ENCODE measurements at regions not wholly inside any gene's neighbourhood (a gene's known extent, or its start where the extent isn't known, plus 50 kb on each side); places are given as distances from the start of the nearest gene placed in this dataset.
A peak's percentile ranks its signal among the peaks of the same experiment; 100 is the strongest.

GRCh38 chr5:68714810-68715209 lies 379.0 kb upstream of the SLC30A5 start:
- H3K4me3 ChIP-seq: no peak overlapping the region
- ChIA-PET CTCF (ENCODE audit: low intra/inter-chr PET ratio) (no interaction called here), POLR2A (no interaction called here)
- intact Hi-C loops (cut with micrococcal nuclease): no loop called here
- no peaks in the 10 kb centered on the region; a peak in 2 of 5 replicates for H3K27me3 ChIP-seq (ENCODE audit: control insufficient read depth in 2 of 2, insufficient read depth in 2 of 2, low read length in 2 of 2)
- WGBS (ENCODE audit: insufficient coverage, low coverage, missing lambda C conversion rate): 21% methylated on average over 6 of the region's 6 CpGs
- no peaks in the 10 kb centered on the region; a peak in 1 of 5 replicates for H3K4me1 ChIP-seq (replicated peaks in 1 of 2; ENCODE audit: control insufficient read depth in 2 of 2, insufficient read depth in 2 of 2, low read length in 2 of 2)
- no peaks in the 10 kb centered on the region for H3K9me3 ChIP-seq (replicated peaks; ENCODE audit: control insufficient read depth, insufficient read depth, low read depth, low read length)
- DNase-seq (ENCODE audit: extremely low read depth in 1 of 4, low spot score in 3 of 4) (no peak), FAIRE-seq (no peak), ATAC-seq (no peak)
- H3K9me1 ChIP-seq (ENCODE audit: control insufficient read depth, insufficient read depth, low read length): no peaks in the 10 kb centered on the region
- TF ChIP-seq COPS2 (conservative IDR thresholded peaks at IDR 0.05) (no peak), RFX1 (IDR thresholded peaks at IDR 0.05) (peak; percentile 55)
- H3K9ac ChIP-seq (ENCODE audit: insufficient read depth in 1 of 2, low read depth in 2 of 2, low read length in 2 of 2): no peak overlapping the region
- BruUV-seq (replicated peaks): no TSS peak
- in situ Hi-C loops (cut with MboI): no loop called here
- no peaks in the 10 kb centered on the region for H3K79me2 ChIP-seq (ENCODE audit: control insufficient read depth, insufficient read depth, low read length)
- H3K4me2 ChIP-seq (ENCODE audit: insufficient read depth, low read length): no peak overlapping the region
- no peaks in the 10 kb centered on the region for H4K20me1 ChIP-seq (replicated peaks; ENCODE audit: control insufficient read depth, insufficient read depth, low read length)
- no peaks in the 10 kb centered on the region for H3K36me3 ChIP-seq (ENCODE audit: control insufficient read depth, insufficient read depth, low read length)
- no peak overlapping the region for H2AFZ ChIP-seq (ENCODE audit: low read depth, low read length)
- H3K27ac ChIP-seq (ENCODE audit: extremely low read depth, low read depth, low read length): no peak overlapping the region

GRCh38 chr5:68720884-68721610 lies 372.8 kb upstream of the SLC30A5 start:
- ATAC-seq (no peak), DNase-seq (ENCODE audit: extremely low read depth in 1 of 4, low spot score in 3 of 4) (no peak), FAIRE-seq (no peak)
- Histone ChIP-seq H3K27me3 (ENCODE audit: control insufficient read depth in 2 of 2, insufficient read depth in 2 of 2, low read length in 2 of 2) (peaks cover 0 to under 1% of the 10 kb centered on the region in 2 experiments; a peak in 2 of 5 replicates), H2AFZ (ENCODE audit: low read depth, low read length) (no peak overlapping the region), H3K9me1 (ENCODE audit: control insufficient read depth, insufficient read depth, low read length) (no peaks in the 10 kb centered on the region), H3K79me2 (ENCODE audit: control insufficient read depth, insufficient read depth, low read length) (no peaks in the 10 kb centered on the region), H3K4me3 (no peak overlapping the region), H3K36me3 (ENCODE audit: control insufficient read depth, insufficient read depth, low read length) (no peaks in the 10 kb centered on the region), H3K4me2 (ENCODE audit: insufficient read depth, low read length) (no peak overlapping the region), H3K27ac (ENCODE audit: extremely low read depth, low read depth, low read length) (no peak overlapping the region), H3K9me3 (replicated peaks; ENCODE audit: control insufficient read depth, insufficient read depth, low read depth, low read length) (no peaks in the 10 kb centered on the region), H4K20me1 (replicated peaks; ENCODE audit: control insufficient read depth, insufficient read depth, low read length) (no peaks in the 10 kb centered on the region), H3K9ac (ENCODE audit: insufficient read depth in 1 of 2, low read depth in 2 of 2, low read length in 2 of 2) (no peak overlapping the region), H3K4me1 (replicated peaks in 1 of 2; ENCODE audit: control insufficient read depth in 2 of 2, insufficient read depth in 2 of 2, low read length in 2 of 2) (no peaks in the 10 kb centered on the region)
- CTCF ChIA-PET (ENCODE audit: low intra/inter-chr PET ratio): no interaction called here
- intact Hi-C loops (cut with micrococcal nuclease): no loop called here
- no TSS peak for BruUV-seq (replicated peaks)
- in situ Hi-C loops (cut with MboI): no loop called here
- 17% methylated on average over 6 of the region's 6 CpGs for WGBS (ENCODE audit: insufficient coverage, low coverage, missing lambda C conversion rate)
- POLR2A ChIA-PET: interaction anchor here (1.5 kb wide), 1 partner anchor 9 kb away, joined by 3 read pairs; no protein-coding TSS in a partner anchor
- TF ChIP-seq ZNF830 (CRISPR knock-in tag; IDR thresholded peaks at IDR 0.05) (no peak), SMAD1 (IDR thresholded peaks at IDR 0.05; ENCODE audit: low read depth, low read length, partially characterized antibody) (no peak), ETS1 (conservative IDR thresholded peaks at IDR 0.05; ENCODE audit: control insufficient read depth, low read depth, low read length) (no peak), NR3C1 (CRISPR knock-in tag; IDR thresholded peaks at IDR 0.05) (no peak), MITF (IDR thresholded peaks at IDR 0.05) (no peak), FOXP1 (CRISPR knock-in tag; IDR thresholded peaks at IDR 0.05) (no peak), ZNF644 (tag; IDR thresholded peaks at IDR 0.05; ENCODE audit: low read depth) (no peak), BRCA1 (IDR thresholded peaks at IDR 0.05) (no peak), BRCA1 (CRISPR knock-in tag; IDR thresholded peaks at IDR 0.05) (no peak), RFX1 (IDR thresholded peaks at IDR 0.05) (no peak), ZBTB8A (IDR thresholded peaks at IDR 0.05; ENCODE audit: partially characterized antibody) (no peak), PHTF2 (CRISPR knock-in tag; IDR thresholded peaks at IDR 0.05) (no peak), MAFG (tag; conservative IDR thresholded peaks at IDR 0.05) (no peak), EZH2 (IDR thresholded peaks at IDR 0.05; ENCODE audit: borderline replicate concordance, low read depth, low read length) (no peak), ZNF79 (CRISPR knock-in tag; IDR thresholded peaks at IDR 0.05; ENCODE audit: low read depth) (no peak)

Measured in K562 (cell line).